ENCODE measurements at regions not wholly inside any gene's neighbourhood (a gene's known extent, or its start where the extent isn't known, plus 50 kb on each side); places are given as distances from the start of the nearest gene placed in this dataset.

DNA sequence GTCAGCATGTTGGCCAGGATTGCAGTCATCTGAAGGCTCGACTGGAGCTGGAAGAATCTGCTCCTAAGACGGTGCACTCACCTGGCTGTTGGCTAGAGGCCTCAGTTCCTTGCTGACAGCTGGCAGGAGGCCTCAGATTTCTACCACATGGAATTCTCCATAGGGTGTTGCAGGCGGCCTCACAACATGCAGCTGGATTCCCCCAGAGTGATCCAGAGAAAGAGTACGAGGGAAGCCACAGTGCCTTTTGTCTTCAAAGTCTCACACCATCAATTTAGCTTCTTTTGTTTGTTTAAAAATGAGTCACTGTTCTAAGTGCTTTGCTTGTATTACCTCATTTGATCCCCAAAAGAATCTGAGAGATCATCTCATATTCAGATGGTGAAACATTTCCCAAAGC is 65.5 kb upstream of the FYN start:
- TF ChIP-seq CTCF (IDR thresholded peaks at IDR 0.05), result no peak
- peaks cover 33% of the 10 kb centered on the region for H3K4me1 Mint-ChIP-seq (ENCODE audit: unreplicated experiment)
- peaks cover 2% of the 10 kb centered on the region for H3K36me3 Mint-ChIP-seq (ENCODE audit: unreplicated experiment)
- H3K4me3 Mint-ChIP-seq (ENCODE audit: unreplicated experiment), result no peak overlapping the region
- H3K27ac Mint-ChIP-seq (ENCODE audit: unreplicated experiment), result peak overlapping the region; percentile 68
- DNase-seq (ENCODE audit: extremely low spot score, unreplicated experiment), result no peak
- no peaks in the 10 kb centered on the region for H3K9me3 Mint-ChIP-seq (ENCODE audit: unreplicated experiment)
- no peaks in the 10 kb centered on the region for H3K27me3 Mint-ChIP-seq (ENCODE audit: unreplicated experiment)

DNA sequence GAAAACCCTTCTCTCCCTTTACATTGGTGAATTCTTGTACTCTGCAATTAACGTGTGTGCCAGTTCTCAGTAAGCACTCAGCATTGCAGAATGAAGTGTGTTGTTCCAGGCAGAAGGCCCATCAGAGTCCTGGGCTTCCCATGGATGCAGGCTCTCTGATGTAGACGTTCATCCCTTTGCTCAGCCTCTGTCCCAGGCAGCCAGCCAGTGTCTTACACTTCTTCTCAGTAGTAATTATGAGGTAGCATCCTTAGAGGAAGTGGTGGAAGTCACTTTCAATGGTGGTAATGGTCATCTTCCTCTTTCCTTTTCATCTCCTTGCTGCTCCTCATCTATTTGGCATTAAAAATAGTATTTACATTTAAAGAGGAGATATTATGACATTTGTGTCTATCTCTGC is 66.7 kb upstream of the FYN start:
- Mint-ChIP-seq H3K4me1 (ENCODE audit: unreplicated experiment) (peaks cover 33% of the 10 kb centered on the region), H3K36me3 (ENCODE audit: unreplicated experiment) (peaks cover 2% of the 10 kb centered on the region), H3K9me3 (ENCODE audit: unreplicated experiment) (no peaks in the 10 kb centered on the region), H3K4me3 (ENCODE audit: unreplicated experiment) (no peak overlapping the region), H3K27ac (ENCODE audit: unreplicated experiment) (peak overlapping the region; percentile 29), H3K27me3 (ENCODE audit: unreplicated experiment) (no peaks in the 10 kb centered on the region)
- no peak for DNase-seq (ENCODE audit: extremely low spot score, unreplicated experiment)
- TF ChIP-seq CTCF (IDR thresholded peaks at IDR 0.05), result no peak

DNA sequence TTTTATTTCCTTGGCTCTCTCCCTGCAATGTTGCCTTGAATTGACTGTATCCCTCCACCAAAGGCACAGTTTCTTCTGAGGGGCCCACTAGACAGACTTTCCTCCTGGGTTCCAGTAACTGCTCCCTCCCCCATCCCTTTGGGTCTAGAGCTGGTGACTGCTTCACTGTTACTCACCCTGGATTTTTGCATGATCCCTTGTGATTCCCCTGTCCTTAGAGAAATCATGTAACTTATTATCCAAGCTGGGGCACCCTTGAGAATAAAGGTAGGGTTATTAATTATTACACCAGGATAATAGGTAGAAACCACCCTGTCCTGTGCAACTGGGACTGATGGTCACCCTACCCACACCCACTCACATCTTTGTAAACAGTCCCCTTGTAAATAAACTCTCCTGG is 67.5 kb upstream of the FYN start:
- Mint-ChIP-seq H3K27me3 (ENCODE audit: unreplicated experiment) (no peaks in the 10 kb centered on the region), H3K27ac (ENCODE audit: unreplicated experiment) (no peak overlapping the region), H3K9me3 (ENCODE audit: unreplicated experiment) (no peaks in the 10 kb centered on the region), H3K4me3 (ENCODE audit: unreplicated experiment) (no peak overlapping the region), H3K36me3 (ENCODE audit: unreplicated experiment) (peaks cover 2% of the 10 kb centered on the region), H3K4me1 (ENCODE audit: unreplicated experiment) (peaks cover 31% of the 10 kb centered on the region)
- TF ChIP-seq CTCF (IDR thresholded peaks at IDR 0.05), result no peak
- DNase-seq (ENCODE audit: extremely low spot score, unreplicated experiment), result no peak

- no peak for TF ChIP-seq CTCF (IDR thresholded peaks at IDR 0.05)
- Mint-ChIP-seq H3K36me3 (ENCODE audit: unreplicated experiment) (peaks cover 2% of the 10 kb centered on the region), H3K27me3 (ENCODE audit: unreplicated experiment) (no peaks in the 10 kb centered on the region), H3K9me3 (ENCODE audit: unreplicated experiment) (no peaks in the 10 kb centered on the region), H3K4me1 (ENCODE audit: unreplicated experiment) (peaks cover 21% of the 10 kb centered on the region), H3K4me3 (ENCODE audit: unreplicated experiment) (no peak overlapping the region), H3K27ac (ENCODE audit: unreplicated experiment) (no peak overlapping the region)
- no peak for DNase-seq (ENCODE audit: extremely low spot score, unreplicated experiment)
Measured at GRCh38 chr6:111941686-111942330, 68.6 kb upstream of the FYN start.

DNA sequence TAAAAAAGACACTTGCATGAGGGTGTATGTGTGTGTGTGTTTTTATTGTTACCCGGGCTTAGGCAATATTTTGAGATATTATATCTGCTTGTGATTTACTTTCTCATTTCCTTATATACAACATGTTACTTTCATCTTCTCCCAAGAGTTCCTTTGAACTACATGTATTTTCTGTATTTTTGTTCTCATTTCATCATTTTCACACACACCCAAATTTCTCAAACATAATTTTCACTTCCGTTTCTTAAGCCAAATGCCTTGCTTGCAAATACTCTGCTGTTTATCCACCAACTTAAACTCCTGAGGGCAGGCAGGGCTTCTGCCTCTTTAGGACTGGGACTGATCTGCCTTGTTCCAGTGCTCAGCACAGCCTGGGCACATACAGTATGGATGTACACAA is 69.3 kb upstream of the FYN start:
- no peak for DNase-seq (ENCODE audit: extremely low spot score, unreplicated experiment)
- H3K9me3 Mint-ChIP-seq (ENCODE audit: unreplicated experiment), result no peaks in the 10 kb centered on the region
- peaks cover 19% of the 10 kb centered on the region for H3K4me1 Mint-ChIP-seq (ENCODE audit: unreplicated experiment)
- H3K36me3 Mint-ChIP-seq (ENCODE audit: unreplicated experiment), result peaks cover 2% of the 10 kb centered on the region
- no peak overlapping the region for H3K4me3 Mint-ChIP-seq (ENCODE audit: unreplicated experiment)
- no peak overlapping the region for H3K27ac Mint-ChIP-seq (ENCODE audit: unreplicated experiment)
- TF ChIP-seq CTCF (IDR thresholded peaks at IDR 0.05), result no peak
- H3K27me3 Mint-ChIP-seq (ENCODE audit: unreplicated experiment), result no peaks in the 10 kb centered on the region
